ENCODE measurements at regions not wholly inside any gene's neighbourhood (a gene's known extent, or its start where the extent isn't known, plus 50 kb on each side); places are given as distances from the start of the nearest gene placed in this dataset.

- Mint-ChIP-seq H3K4me1 (ENCODE audit: low read depth) (peaks cover 22% of the 10 kb centered on the region), H3K27ac (no peak overlapping the region), H3K36me3 (ENCODE audit: insufficient read depth) (no peaks in the 10 kb centered on the region), H3K4me3 (ENCODE audit: low read depth) (no peak overlapping the region), H3K27me3 (peaks cover 9% of the 10 kb centered on the region), H3K9me3 (ENCODE audit: low read depth) (peaks cover 4% of the 10 kb centered on the region)
- no peak for DNase-seq (ENCODE audit: low spot score, unreplicated experiment)
- TF ChIP-seq CTCF (IDR thresholded peaks at IDR 0.05; ENCODE audit: unreplicated experiment) = no peak
Observed at GRCh38 chr19:31718898-31719297, 369.7 kb upstream of the TSHZ3 start.

GRCh38 chr19:31723101-31723500 lies 373.9 kb upstream of the TSHZ3 start:
- Mint-ChIP-seq H3K4me1 (ENCODE audit: low read depth) (peaks cover 15% of the 10 kb centered on the region), H3K27ac (no peak overlapping the region), H3K9me3 (ENCODE audit: low read depth) (peaks cover 8% of the 10 kb centered on the region), H3K4me3 (ENCODE audit: low read depth) (no peak overlapping the region), H3K36me3 (ENCODE audit: insufficient read depth) (no peaks in the 10 kb centered on the region), H3K27me3 (peaks cover 3% of the 10 kb centered on the region)
- no peak for TF ChIP-seq CTCF (IDR thresholded peaks at IDR 0.05; ENCODE audit: unreplicated experiment)
- no peak for DNase-seq (ENCODE audit: low spot score, unreplicated experiment)

- Mint-ChIP-seq H3K9me3 (ENCODE audit: low read depth) (peaks cover 11% of the 10 kb centered on the region), H3K4me1 (ENCODE audit: low read depth) (peaks cover 3% of the 10 kb centered on the region), H3K27ac (peak overlapping the region; percentile 91), H3K27me3 (peaks cover 10% of the 10 kb centered on the region), H3K4me3 (ENCODE audit: low read depth) (no peak overlapping the region), H3K36me3 (ENCODE audit: insufficient read depth) (no peaks in the 10 kb centered on the region)
- no peak for DNase-seq (ENCODE audit: low spot score, unreplicated experiment)
- TF ChIP-seq CTCF (IDR thresholded peaks at IDR 0.05; ENCODE audit: unreplicated experiment) = no peak
Observed at GRCh38 chr19:31725051-31725450, 375.8 kb upstream of the TSHZ3 start.

- peaks cover 3% of the 10 kb centered on the region for H3K4me1 Mint-ChIP-seq (ENCODE audit: low read depth)
- peaks cover 7% of the 10 kb centered on the region for H3K27me3 Mint-ChIP-seq
Observed at GRCh38 chr19:31727536-31727935, 378.3 kb upstream of the TSHZ3 start.

GRCh38 chr19:31730270-31730669 lies 381.0 kb upstream of the TSHZ3 start:
- Mint-ChIP-seq H3K27me3 (peaks cover 14% of the 10 kb centered on the region), H3K9me3 (ENCODE audit: low read depth) (peaks cover 3% of the 10 kb centered on the region), H3K27ac (no peak overlapping the region), H3K4me1 (ENCODE audit: low read depth) (no peaks in the 10 kb centered on the region), H3K36me3 (ENCODE audit: insufficient read depth) (no peaks in the 10 kb centered on the region), H3K4me3 (ENCODE audit: low read depth) (no peak overlapping the region)
- no peak for DNase-seq (ENCODE audit: low spot score, unreplicated experiment)
- TF ChIP-seq CTCF (IDR thresholded peaks at IDR 0.05; ENCODE audit: unreplicated experiment) = no peak

More at GRCh38 chr19:31727536-31727935, 378.3 kb upstream of the TSHZ3 start:
- no peak overlapping the region for H3K27ac Mint-ChIP-seq
- TF ChIP-seq CTCF (IDR thresholded peaks at IDR 0.05; ENCODE audit: unreplicated experiment) = no peak
- no peak overlapping the region for H3K4me3 Mint-ChIP-seq (ENCODE audit: low read depth)
- peaks cover 11% of the 10 kb centered on the region for H3K9me3 Mint-ChIP-seq (ENCODE audit: low read depth)
- no peak for DNase-seq (ENCODE audit: low spot score, unreplicated experiment)
- no peaks in the 10 kb centered on the region for H3K36me3 Mint-ChIP-seq (ENCODE audit: insufficient read depth)
